Activated gamma-delta T cell treated with anti-CD3 and anti-CD28 coated beads, Interleukin-2, amount 50 U/mL, for 16 hours (primary cell): ENCODE measurements at regions not wholly inside any gene's neighbourhood (a gene's known extent, or its start where the extent isn't known, plus 50 kb on each side); places are given as distances from the start of the nearest gene placed in this dataset.
"Not testable (repeated sequence)": the region's sequence is repeated elsewhere in the genome, so short reads cannot be mapped to it uniquely, and the experiment has no call there.

Experiments used
- DNase-seq: peaks from one replicate; pipeline ENCODE4 v3.0.0-alpha.2; 2020; ENCODE audit warnings: low read depth

GRCh38 chr5:52255308-52255707 lies 532.4 kb upstream of the ITGA1 start:
- DNase-seq: no peak

GRCh38 chr5:52262844-52263243 lies 524.9 kb upstream of the ITGA1 start:
- no peak for DNase-seq

DNA sequence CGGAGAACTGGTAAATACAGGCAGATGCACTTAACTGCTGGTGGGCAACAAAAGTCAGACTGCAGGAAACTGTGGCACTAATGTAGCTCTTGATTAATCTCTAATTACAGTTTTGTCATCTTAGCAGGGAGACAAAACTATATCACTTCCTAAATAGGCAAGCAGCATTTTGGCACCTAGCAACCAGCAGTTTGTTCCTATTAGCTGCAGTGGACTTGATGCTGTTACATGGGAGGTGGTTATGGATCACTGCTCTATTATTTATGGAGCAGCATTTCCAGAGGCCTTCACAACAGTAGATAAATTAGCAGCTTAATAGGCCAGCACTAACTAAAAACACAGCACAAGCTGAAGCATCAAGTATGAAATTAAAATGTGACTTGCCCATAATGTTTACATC lies 518.3 kb upstream of the ITGA1 start:
- no peak for DNase-seq

DNA sequence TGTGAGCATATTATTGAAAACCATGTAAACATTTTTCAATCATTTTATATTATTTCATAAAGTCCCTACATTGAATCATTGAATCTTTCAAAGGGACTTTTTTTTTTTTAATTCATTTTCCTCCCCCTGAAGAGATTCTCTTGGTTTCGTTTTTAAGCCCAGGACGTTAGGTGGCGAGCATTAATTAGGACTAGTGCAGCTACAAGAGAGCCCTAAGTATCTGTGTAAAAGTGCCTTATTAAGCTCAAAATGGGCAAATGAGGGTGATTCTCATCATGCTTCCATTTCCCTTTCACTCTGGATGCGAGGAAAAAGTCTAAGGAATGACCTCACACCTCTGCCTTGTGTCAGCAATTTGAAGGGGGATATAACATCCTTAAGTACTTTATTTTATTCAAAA lies 517.9 kb upstream of the ITGA1 start:
- no peak for DNase-seq

DNA sequence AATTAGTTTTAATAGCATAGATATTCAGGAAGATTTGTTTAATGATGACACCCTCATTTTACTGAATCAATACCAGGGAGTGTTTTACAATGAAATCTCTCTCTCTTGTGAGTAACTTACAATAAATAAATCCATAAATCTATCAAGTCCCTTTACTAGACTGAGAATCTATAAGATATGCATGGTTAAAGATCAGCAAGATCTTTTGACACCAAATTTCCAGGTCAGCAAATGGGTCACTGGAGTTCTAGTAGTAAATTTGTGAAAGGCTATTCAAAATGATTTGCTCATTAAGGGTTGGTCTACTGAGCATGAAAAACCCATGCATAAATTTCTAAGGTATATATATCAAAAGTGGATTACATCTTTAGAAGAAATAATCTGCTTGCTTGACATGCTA lies 512.1 kb upstream of the ITGA1 start:
- DNase-seq: no peak

DNA sequence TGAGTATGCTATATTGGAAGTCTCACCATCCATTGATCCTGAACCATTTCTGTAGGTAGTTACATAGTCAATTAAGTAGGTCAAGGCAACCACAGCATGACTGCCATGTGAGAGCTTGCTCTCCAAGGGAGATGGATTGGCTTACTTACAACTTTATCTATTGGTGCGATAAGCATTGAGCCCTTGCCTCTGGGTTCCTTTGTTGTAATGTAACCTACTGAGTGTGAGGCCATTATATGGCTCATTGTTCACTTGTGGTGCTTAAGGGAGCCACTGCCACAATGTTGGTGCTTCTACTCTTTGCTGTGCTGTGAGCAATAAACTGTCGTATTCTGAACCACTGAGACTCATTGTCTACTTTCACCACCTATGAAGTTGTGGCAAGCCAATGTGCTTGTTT lies 510.6 kb upstream of the ITGA1 start:
- DNase-seq: no peak

GRCh38 chr5:52282647-52283046 lies 505.1 kb upstream of the ITGA1 start:
- no peak for DNase-seq

DNA sequence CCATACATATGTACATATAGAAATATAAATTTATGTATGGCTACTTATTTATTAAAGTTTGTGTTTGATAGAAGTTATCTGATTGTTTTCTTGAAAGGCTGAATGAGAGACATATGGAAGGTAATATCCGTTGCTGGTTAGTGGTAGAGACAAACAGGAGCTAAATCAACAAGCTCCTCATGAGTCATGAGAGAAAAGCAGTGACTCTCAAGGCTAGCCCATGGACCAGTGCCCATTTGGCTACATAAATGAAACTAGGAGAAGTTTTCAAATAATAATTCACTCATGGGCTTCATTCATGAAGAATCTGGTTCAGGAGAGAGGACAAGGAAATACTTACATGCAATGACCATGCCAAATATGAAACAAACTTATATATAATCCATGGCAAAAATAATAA lies 504.5 kb upstream of the ITGA1 start:
- DNase-seq: no peak

DNA sequence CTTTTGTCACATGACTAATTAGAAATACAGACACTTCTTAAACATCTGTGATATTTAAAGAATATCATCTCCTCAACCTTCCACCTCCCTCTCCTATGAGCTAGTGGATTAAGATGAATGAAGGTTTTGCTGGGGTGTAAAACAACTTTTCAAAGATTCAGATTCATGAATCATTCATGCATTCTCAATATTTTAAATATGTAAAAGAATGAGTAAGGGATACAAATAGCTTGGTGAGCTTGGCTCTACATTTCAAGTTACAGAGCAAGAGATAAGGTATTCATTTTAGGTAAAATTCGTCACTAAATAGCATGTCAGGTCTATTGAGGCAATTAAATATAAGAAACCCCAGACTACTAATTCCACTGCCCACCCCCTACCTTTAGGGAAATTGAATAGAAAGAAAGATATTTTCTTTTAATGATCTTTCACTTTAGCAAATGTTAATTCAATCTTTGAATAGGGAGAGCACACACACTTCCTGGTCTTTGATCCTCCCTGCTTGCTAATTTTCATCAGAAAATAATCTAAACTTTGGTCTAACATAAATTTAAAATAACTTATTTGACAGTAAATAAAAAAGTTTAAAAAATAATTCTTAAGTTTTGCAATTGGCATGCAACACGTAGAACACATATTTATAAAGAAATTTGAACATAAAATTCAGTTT lies 486.9 kb upstream of the ITGA1 start:
- DNase-seq: no peak

GRCh38 chr5:52304816-52305215 lies 482.9 kb upstream of the ITGA1 start:
- not testable (repeated sequence) for DNase-seq

DNA sequence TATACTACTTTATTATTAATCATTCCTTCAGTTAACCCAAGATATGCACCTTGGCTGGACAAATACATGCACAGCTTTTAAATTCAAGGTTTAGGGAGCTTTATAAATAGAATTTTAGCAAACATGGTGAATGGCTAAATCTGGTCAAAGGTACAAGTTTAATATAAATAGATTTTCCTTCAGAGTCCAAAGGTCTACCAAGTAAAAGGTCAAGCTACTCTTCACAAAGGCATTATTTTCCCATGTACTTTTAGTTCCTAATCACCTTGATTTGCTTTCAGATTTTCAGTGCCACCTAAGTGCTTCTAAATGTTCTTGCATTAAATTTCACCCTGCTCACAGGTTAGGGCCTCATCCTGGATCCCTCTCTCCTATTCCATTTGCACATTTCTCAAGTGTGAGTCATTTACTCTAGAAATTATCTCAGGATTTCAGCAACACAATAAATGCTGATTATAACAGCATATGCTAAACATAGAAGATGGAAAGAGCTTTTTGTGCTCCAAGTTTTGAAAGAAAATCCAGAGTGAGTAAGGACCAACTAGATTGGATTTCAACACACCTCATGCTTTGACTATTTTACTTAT lies 459.4 kb upstream of the ITGA1 start:
- DNase-seq: no peak

DNA sequence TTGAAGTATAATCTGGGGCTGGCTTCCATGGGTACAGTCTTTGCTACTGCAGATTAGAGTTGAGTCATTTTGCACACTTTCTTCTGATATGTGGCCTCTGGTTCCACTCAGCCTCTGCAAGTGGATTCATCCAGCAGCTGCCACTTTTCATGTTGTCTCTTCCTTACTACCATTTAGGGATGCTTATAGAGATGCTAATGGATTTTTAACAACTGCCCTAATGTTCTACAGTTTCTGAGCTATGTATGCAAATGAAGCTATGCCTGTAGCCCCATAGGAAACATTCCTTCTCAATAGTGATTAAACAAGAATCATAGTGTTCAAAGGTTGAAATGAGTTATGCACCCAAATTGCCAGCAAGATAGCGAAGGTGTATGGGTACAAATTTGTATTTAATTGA lies 456.0 kb upstream of the ITGA1 start:
- no peak for DNase-seq

DNA sequence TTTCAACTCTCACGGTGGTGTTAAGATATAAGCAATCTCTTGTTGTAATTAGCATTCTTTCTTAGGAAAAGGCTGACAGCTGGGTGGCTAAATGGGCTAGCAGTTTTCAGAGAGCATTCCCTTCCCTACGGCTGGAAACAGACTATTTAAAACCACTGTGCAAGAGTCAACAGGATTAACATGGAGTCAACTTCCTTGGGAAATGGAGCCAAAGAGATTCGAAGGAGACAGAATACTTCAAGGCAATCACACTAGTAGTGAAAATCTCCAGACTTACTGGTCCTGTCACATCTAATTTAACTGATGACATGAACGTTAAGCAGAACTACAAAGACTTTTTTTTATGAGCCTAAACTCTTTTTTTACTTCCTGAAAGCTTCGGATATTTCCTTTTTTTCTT lies 453.3 kb upstream of the ITGA1 start:
- DNase-seq: no peak

GRCh38 chr5:52339285-52339684 lies 448.4 kb upstream of the ITGA1 start:
- DNase-seq: no peak

DNA sequence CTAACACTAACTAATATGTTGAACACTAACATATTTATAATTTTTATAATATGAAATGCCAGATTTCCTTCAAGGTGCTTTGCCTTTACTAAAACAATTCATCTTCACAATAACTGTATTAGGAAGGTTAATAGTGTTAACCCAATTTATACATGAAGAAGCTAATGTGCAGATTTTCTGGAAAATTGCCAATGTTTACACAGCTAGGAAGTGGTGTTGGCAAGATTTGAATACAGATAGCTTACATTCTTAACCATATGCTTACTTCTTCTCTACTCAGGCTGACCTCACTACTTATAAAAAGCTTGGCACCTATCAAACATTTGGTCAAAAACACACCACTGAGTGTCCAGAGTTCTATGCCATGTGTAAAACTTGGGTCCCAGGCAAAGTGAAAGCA lies 445.4 kb upstream of the ITGA1 start:
- DNase-seq: no peak

- DNase-seq: no peak
Observed at GRCh38 chr5:52356311-52356918, 431.3 kb upstream of the ITGA1 start.

DNA sequence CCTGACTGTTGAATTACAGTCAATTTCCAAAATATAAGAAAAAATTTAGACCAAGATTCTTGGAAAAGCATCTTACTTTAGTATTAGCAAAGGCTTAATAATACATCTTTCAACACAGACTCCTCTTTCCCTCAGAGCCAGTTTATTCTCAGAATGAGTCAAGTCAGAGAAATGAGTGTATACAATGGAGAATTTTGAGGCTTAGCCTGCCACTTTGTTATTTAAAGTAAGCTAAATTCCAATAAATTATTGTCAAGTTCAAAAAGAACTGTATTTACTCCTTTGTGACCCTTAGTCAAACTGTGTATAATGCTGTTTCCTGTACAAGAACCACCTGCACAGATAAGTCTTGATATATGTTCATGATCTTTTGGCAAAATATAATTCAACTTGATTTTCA lies 428.5 kb upstream of the ITGA1 start:
- no peak for DNase-seq

GRCh38 chr5:52360985-52361384 lies 426.7 kb upstream of the ITGA1 start:
- no peak for DNase-seq

DNA sequence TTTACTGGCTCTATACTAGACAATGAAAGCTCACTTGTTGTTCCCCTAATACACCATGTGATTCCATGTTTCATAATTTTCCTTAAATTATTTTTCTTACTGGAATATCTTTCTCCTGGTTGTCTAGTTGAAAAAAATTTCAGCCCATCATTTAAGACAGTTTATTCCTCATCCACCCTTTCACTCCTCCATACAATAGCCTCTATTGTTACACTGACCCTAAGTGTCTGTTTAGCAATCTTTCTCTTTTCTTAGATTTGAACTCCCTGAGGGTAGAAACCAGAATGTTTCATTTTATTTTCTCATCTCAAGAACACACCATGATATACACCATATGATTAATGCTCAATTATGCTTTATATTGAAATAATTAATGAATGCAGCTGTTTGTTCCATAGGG lies 413.4 kb upstream of the ITGA1 start:
- DNase-seq: no peak

- no peak for DNase-seq
Observed at GRCh38 chr5:52375969-52376368, 411.7 kb upstream of the ITGA1 start.

DNA sequence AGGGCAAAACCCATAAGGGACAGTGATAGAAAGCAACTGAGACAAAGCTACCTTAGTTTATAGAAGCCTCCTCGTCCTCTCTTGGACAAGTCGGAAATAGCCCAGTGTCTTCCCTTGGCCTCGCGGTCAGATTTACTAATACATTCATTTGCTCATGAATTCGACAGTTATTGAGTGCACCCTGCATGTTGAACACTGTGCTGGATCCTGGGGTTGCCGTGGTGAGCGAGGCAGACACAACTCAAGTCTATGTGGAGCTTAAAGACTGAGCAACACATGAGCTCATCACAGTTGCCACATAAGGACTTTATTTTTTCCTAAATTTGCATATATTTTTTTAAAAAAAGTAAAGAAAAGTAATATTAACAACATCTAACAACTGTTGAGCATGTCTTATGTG lies 411.1 kb upstream of the ITGA1 start:
- DNase-seq: no peak

GRCh38 chr5:52378237-52378636 lies 409.5 kb upstream of the ITGA1 start:
- DNase-seq: no peak

GRCh38 chr5:52388349-52388748 lies 399.4 kb upstream of the ITGA1 start:
- no peak for DNase-seq

DNA sequence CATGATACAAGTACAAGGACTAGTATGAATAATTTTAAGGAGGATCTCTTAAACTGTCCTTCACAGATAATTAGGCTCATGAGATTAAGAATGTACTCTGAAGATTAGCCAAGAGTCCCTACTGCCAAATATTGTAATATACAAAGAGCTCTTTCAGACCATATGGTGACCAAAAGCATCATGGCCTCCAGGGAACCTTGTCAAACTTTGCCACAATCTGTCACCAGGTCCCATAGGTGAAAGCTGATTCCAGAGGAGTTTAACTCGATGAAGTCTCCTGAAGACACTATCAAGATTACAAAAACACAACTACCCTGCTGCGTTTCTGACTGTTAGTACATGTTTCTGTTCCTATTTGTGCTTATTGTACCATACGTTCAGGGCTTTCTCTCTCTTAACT lies 395.4 kb upstream of the ITGA1 start:
- no peak for DNase-seq
